PC-9 (cell line): ENCODE measurements at regions not wholly inside any gene's neighbourhood (a gene's known extent, or its start where the extent isn't known, plus 50 kb on each side); places are given as distances from the start of the nearest gene placed in this dataset.

ENCODE experiments used
- CTCF ChIP-seq: fragments of 200-600 bp; sonication (generic); conservative IDR thresholded peaks from 2 replicates; pipeline ENCODE4 v1.6.1; 2017; ENCODE audit warnings: mixed run types, antibody characterized with exemption, mild to moderate bottlenecking, moderate library complexity
- EZH2 ChIP-seq: fragments of 200-600 bp; sonication (generic); IDR thresholded peaks from 2 replicates; pipeline ENCODE4 v1.8.0; 2017; ENCODE audit warnings: antibody characterized with exemption, low read depth

GRCh38 chrX:1946974-1947373 lies 332.1 kb downstream of the ASMT start:
- TF ChIP-seq CTCF (no peak), EZH2 (no peak)
